ENCODE measurements at regions not wholly inside any gene's neighbourhood (a gene's known extent, or its start where the extent isn't known, plus 50 kb on each side); places are given as distances from the start of the nearest gene placed in this dataset.

GRCh38 chr1:72942008-72942407, 659.7 kb upstream of the NEGR1 start:
- TF ChIP-seq CTCF (conservative IDR thresholded peaks at IDR 0.05) (no peak), EZH2 (IDR thresholded peaks at IDR 0.05; ENCODE audit: low read depth) (no peak)

Data from PC-9 (cell line).